ENCODE measurements at regions not wholly inside any gene's neighbourhood (a gene's known extent, or its start where the extent isn't known, plus 50 kb on each side); places are given as distances from the start of the nearest gene placed in this dataset.
A peak's percentile ranks its signal among the peaks of the same experiment; 100 is the strongest.

- BruUV-seq (replicated peaks) = no TSS peak
- Histone ChIP-seq H2AFZ (no peak overlapping the region), H3K4me3 (no peak overlapping the region), H3K27ac (no peak overlapping the region), H3K9me2 (ENCODE audit: insufficient read depth) (no peaks in the 10 kb centered on the region), H4K20me1 (ENCODE audit: insufficient read depth) (no peaks in the 10 kb centered on the region), H3F3A (ENCODE audit: insufficient read depth, low read depth) (no peaks in the 10 kb centered on the region), H3K36me3 (ENCODE audit: low read depth) (no peaks in the 10 kb centered on the region), H3K27me3 (ENCODE audit: insufficient read depth, low read depth) (no peaks in the 10 kb centered on the region), H3K4me2 (no peak overlapping the region), H3K79me2 (ENCODE audit: low read depth) (no peaks in the 10 kb centered on the region), H3K4me1 (replicated peaks; ENCODE audit: insufficient read depth) (no peaks in the 10 kb centered on the region), H3K9me3 (ENCODE audit: insufficient read depth, low read depth) (peaks cover 7% of the 10 kb centered on the region; the same call in 1 of the 2 replicates)
- no peak for DNase-seq
- intact Hi-C loops (cut with micrococcal nuclease; ENCODE audit: unreplicated experiment) = no loop called here
- ChIA-PET POLR2A (ENCODE audit: unreplicated experiment) (no interaction called here), CTCF (no interaction called here)
- TF ChIP-seq CTCF (conservative IDR thresholded peaks at IDR 0.05) (no peak), EZH2 (IDR thresholded peaks at IDR 0.05; ENCODE audit: low read depth) (no peak)
Measured at GRCh38 chr1:104460880-104461279, 711.2 kb downstream of the AMY1C start.

GRCh38 chr1:104463126-104463697 lies 713.5 kb downstream of the AMY1C start:
- H3K4me3 ChIP-seq = no peak overlapping the region
- H3F3A ChIP-seq (ENCODE audit: insufficient read depth, low read depth) = no peaks in the 10 kb centered on the region
- no peaks in the 10 kb centered on the region for H3K36me3 ChIP-seq (ENCODE audit: low read depth)
- H4K20me1 ChIP-seq (ENCODE audit: insufficient read depth) = no peaks in the 10 kb centered on the region
- no peak overlapping the region for H2AFZ ChIP-seq
- H3K4me2 ChIP-seq = peak overlapping the region; percentile 27; the same call in 1 of the 2 replicates
- TF ChIP-seq CTCF (conservative IDR thresholded peaks at IDR 0.05) (no peak), EZH2 (IDR thresholded peaks at IDR 0.05; ENCODE audit: low read depth) (no peak)
- peaks cover 7% of the 10 kb centered on the region; the same call in 1 of the 2 replicates for H3K9me3 ChIP-seq (ENCODE audit: insufficient read depth, low read depth)
- no peak overlapping the region for H3K27ac ChIP-seq
- intact Hi-C loops (cut with micrococcal nuclease; ENCODE audit: unreplicated experiment) = no loop called here
- no TSS peak for BruUV-seq (replicated peaks)
- no peaks in the 10 kb centered on the region for H3K79me2 ChIP-seq (ENCODE audit: low read depth)
- ChIA-PET POLR2A (ENCODE audit: unreplicated experiment) (no interaction called here), CTCF (no interaction called here)
- DNase-seq = peak; percentile 30 to 62
- H3K27me3 ChIP-seq (ENCODE audit: insufficient read depth, low read depth) = no peaks in the 10 kb centered on the region
- H3K9me2 ChIP-seq (ENCODE audit: insufficient read depth) = no peaks in the 10 kb centered on the region
- H3K4me1 ChIP-seq (replicated peaks; ENCODE audit: insufficient read depth) = no peaks in the 10 kb centered on the region

GRCh38 chr1:104466068-104466467 lies 716.4 kb downstream of the AMY1C start:
- H3K9me3 ChIP-seq (ENCODE audit: insufficient read depth, low read depth) = no peaks in the 10 kb centered on the region; the same call in 1 of the 2 replicates
- BruUV-seq (replicated peaks) = no TSS peak
- no peak for DNase-seq
- H3K27ac ChIP-seq = no peak overlapping the region
- TF ChIP-seq CTCF (conservative IDR thresholded peaks at IDR 0.05) (no peak), EZH2 (IDR thresholded peaks at IDR 0.05; ENCODE audit: low read depth) (no peak)
- H3F3A ChIP-seq (ENCODE audit: insufficient read depth, low read depth) = no peaks in the 10 kb centered on the region
- H3K4me3 ChIP-seq = no peak overlapping the region
- no peak overlapping the region for H3K4me2 ChIP-seq
- H3K9me2 ChIP-seq (ENCODE audit: insufficient read depth) = no peaks in the 10 kb centered on the region
- H3K27me3 ChIP-seq (ENCODE audit: insufficient read depth, low read depth) = no peaks in the 10 kb centered on the region
- H3K36me3 ChIP-seq (ENCODE audit: low read depth) = no peaks in the 10 kb centered on the region
- H3K79me2 ChIP-seq (ENCODE audit: low read depth) = no peaks in the 10 kb centered on the region
- H4K20me1 ChIP-seq (ENCODE audit: insufficient read depth) = no peaks in the 10 kb centered on the region
- no peak overlapping the region for H2AFZ ChIP-seq
- ChIA-PET POLR2A (ENCODE audit: unreplicated experiment) (no interaction called here), CTCF (no interaction called here)
- no peaks in the 10 kb centered on the region for H3K4me1 ChIP-seq (replicated peaks; ENCODE audit: insufficient read depth)
- intact Hi-C loops (cut with micrococcal nuclease; ENCODE audit: unreplicated experiment) = no loop called here

Measured in PC-9 (cell line).